Mucosa of gallbladder (tissue), 1 donor: ENCODE measurements at regions not wholly inside any gene's neighbourhood (a gene's known extent, or its start where the extent isn't known, plus 50 kb on each side); places are given as distances from the start of the nearest gene placed in this dataset.

Experiments
- DNase-seq: peaks from one replicate; pipeline ENCODE4 v3.0.0-alpha.2; 2020; ENCODE audit warnings: low spot score
- donor health status: DM: no; HTN: no; CAD: no.

- DNase-seq, result no peak
Observed at GRCh38 chr1:104671684-104672353, 922.1 kb downstream of the AMY1C start.

GRCh38 chr1:104699433-104699832, 949.7 kb downstream of the AMY1C start:
- no peak for DNase-seq

GRCh38 chr1:104702731-104703130, 953.0 kb downstream of the AMY1C start:
- DNase-seq, result no peak

- DNase-seq, result no peak
Observed at GRCh38 chr1:104706631-104707147, 957.0 kb downstream of the AMY1C start.

- no peak for DNase-seq
Observed at GRCh38 chr1:104718752-104719151, 969.1 kb downstream of the AMY1C start.

GRCh38 chr1:104720741-104721140, 971.0 kb downstream of the AMY1C start:
- DNase-seq, result no peak

GRCh38 chr1:104726917-104727316, 977.2 kb downstream of the AMY1C start:
- DNase-seq, result no peak

- no peak for DNase-seq
Observed at GRCh38 chr1:104733866-104734265, 984.2 kb downstream of the AMY1C start.

- no peak for DNase-seq
Observed at GRCh38 chr1:104745875-104746274, 996.2 kb downstream of the AMY1C start.

- DNase-seq, result no peak
Observed at GRCh38 chr1:104746994-104747393, 997.3 kb downstream of the AMY1C start.

GRCh38 chr1:104760017-104760416, 1010.3 kb downstream of the AMY1C start:
- DNase-seq, result no peak

- DNase-seq, result no peak
Observed at GRCh38 chr1:104761961-104762570, 1012.4 kb downstream of the AMY1C start.

GRCh38 chr1:104765085-104765484, 1015.4 kb downstream of the AMY1C start:
- DNase-seq, result no peak

GRCh38 chr1:104768466-104768865, 1018.8 kb downstream of the AMY1C start:
- no peak for DNase-seq

- no peak for DNase-seq
Observed at GRCh38 chr1:104780470-104781078, 1030.9 kb downstream of the AMY1C start.

GRCh38 chr1:104785575-104786187, 1036.0 kb downstream of the AMY1C start:
- no peak for DNase-seq

- DNase-seq, result no peak
Observed at GRCh38 chr1:104787866-104788510, 1038.3 kb downstream of the AMY1C start.

GRCh38 chr1:104791030-104791429, 1041.3 kb downstream of the AMY1C start:
- no peak for DNase-seq

GRCh38 chr1:104794035-104794434, 1044.3 kb downstream of the AMY1C start:
- DNase-seq, result no peak

- DNase-seq, result no peak
Observed at GRCh38 chr1:104795931-104796330, 1046.2 kb downstream of the AMY1C start.

GRCh38 chr1:104797982-104798381, 1048.3 kb downstream of the AMY1C start:
- no peak for DNase-seq

GRCh38 chr1:104801344-104801743, 1051.6 kb downstream of the AMY1C start:
- DNase-seq, result no peak
